GOT3 (cell line): ENCODE measurements at regions not wholly inside any gene's neighbourhood (a gene's known extent, or its start where the extent isn't known, plus 50 kb on each side); places are given as distances from the start of the nearest gene placed in this dataset.

Source experiments
- DNase-seq: peaks from one replicate; lab custom pipeline; 2025; ENCODE audit warnings: mixed read lengths; lab: John Stamatoyannopoulos, UW

DNA sequence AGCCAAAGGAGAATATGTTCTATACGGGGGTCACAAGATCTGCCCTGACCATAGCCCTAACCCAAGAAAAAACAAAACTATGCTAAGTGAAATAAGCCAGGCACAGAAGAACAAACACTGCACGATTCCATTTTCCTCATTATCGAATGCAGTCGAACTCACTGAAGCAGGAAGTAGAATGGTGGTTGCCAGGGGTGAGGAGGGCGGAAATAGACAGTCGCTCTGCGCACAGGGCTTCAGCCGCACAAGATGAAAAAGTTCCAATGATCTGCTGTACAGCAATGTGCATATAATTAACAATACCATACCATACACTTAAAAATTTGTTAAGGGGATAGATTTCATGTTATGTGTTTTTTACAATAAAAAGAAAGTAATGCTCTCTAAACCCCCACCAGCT, 257.7 kb downstream of the TXNL1 start:
- no peak for DNase-seq

DNA sequence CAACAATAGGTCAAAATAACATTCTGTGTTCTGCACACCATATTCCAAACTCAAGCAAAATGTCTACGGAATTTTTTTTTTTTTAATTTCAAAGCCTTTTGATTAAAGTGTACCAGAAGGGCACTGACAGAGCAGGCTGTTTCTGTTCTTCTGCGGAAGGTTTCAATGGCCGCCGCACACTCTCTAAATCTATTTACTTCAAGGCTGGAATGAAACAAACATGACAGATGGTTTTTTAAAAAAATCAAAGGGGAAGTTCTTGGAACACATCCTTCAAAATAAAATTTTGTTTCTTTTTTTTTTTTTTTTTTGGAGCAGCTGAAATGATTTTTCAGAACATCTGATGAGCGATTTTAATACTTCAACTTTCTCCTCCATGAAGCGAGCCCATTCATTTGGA, 259.1 kb downstream of the TXNL1 start:
- no peak for DNase-seq

DNA sequence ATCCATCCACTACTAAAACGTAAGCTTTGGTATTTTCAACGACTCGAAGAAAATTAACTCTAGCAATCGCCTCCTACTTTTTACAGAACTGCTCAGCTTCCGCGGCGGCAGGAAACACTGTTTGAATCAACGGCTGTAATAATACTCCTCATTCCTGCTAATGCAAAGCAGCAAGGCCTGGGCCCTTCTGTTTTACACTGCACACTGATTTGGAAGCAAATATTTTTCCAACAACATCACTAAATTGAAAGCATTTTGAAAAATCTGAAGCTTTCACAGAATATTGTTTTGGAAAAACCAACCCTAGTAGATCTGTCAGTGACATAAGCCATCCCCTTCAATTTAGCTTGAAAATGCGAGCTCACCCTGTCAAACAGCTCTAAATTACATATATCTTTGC, 261.2 kb downstream of the TXNL1 start:
- DNase-seq, result no peak

DNA sequence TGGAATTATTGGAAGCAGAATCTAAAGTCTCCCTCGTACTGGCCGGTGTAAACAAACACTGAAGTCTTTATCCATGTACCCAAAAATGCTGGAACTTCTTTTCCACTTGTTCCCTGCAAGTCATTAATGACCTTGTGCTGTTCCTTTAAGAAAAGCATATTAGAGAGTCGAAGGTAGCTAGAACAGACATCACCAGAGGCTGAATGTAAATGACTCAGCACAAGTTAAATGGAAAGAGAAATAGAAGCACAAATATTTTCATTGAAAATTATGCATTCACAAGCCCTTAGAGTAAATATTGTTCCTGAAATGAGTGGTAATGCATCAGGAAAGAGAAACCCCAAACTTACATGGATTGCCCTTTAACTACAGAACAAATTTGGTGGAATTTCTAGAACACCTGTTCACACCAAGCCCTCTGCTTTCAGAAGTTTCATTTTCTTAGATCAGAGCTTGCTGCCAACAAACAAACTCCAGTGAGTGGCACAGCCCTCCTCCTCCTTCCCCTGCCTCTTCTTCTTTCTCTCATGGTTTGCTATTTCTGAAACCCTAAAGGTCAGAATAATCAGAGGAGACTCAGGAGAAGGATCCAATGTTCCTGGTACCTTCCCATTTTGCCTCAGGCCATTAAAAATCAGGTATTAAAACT, 264.3 kb downstream of the TXNL1 start:
- no peak for DNase-seq

DNA sequence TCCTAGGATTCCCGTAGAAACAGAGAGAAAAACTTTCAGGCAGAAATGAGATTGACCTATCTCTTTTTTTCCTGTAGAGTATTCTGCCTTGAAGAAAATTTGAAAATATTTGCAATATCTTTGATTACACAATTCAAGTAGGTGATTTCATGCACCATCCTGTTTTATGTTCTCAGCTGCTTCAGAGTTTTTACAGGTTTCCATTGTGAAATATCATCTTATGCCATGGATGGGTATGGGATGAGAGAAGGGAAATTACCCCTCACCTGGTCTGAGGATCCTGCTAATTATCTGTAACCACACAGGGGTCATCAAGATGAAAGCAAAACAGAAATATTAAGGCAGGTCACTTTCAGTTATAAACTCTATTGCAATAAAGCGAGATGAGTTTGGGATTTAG, 264.8 kb downstream of the TXNL1 start:
- DNase-seq, result no peak

DNA sequence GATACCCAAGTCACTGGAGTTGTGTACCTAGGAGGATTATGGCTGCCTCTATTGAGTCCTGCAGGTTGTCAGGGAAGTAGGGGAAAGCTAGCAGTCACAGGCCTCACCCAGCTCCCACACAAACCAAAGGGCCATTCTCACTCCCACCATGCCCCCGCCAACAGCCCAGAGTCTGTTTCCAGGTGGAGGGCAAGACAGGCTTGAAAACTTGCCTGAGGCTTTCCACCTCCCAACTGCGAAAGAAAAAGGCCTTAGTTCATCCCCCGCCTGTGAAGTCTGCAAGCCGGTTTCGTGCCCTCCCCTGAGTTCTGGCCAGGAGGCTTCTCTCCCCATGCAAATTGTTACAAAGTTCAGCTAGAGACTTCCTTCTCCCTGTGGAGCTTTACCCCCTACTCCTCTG, 270.3 kb downstream of the TXNL1 start:
- no peak for DNase-seq

DNA sequence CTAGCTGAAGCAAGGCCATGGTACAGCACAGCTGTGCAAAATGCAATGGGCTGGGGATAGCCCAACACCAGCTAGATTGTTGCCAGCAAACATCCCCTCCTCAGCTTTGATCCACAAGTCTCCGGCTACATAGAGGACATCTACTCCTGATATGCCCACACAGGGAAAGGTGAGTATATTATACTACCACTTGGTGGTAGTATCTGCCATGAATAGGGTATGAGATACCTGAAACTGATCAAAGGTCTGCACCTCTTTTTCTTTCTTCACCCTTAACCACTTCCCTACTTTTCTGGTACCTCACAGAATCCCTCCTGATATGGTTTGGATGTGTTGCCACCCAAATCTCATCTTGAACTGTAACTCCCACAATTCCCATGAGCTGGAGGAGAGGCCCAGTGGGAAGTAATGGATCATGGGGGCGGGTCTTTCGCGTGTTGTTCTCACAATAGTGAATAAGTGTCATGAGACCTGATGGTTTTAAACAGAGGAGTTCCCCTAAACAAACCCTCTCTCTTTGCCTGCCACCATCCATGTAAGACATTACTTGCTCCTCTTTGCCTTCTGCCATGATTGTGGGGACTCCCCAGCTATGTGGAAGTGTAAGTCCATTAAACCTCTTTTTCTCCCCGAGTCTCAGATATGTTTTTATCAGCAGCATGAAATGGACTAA, 279.6 kb downstream of the TXNL1 start:
- no peak for DNase-seq

DNA sequence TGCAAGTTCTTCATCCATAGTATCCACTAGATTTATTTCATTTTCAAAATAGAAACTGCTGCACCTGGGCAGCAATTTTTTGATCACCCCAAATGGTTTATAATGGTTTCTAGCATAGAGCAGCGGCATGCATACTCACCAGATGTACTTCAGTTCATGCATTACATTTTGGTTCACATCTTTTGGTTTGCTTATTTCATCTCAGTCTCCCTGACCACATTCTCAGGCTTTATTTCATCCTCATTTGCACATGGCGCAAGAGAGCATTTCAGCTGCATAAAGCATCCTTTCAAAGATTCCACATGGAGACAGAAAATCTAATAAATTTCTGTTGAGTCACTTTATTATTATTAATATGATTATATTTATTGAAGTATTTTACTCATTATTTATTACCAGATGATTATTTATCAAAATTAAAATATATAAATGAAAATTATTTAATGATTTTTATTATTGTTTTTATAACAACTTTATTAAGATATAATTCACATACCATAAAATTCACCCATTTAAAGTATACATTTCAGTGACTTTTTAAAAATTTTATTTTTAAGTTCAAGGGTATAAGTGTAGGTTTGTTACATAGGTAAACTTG, 284.6 kb downstream of the TXNL1 start:
- no peak for DNase-seq

DNA sequence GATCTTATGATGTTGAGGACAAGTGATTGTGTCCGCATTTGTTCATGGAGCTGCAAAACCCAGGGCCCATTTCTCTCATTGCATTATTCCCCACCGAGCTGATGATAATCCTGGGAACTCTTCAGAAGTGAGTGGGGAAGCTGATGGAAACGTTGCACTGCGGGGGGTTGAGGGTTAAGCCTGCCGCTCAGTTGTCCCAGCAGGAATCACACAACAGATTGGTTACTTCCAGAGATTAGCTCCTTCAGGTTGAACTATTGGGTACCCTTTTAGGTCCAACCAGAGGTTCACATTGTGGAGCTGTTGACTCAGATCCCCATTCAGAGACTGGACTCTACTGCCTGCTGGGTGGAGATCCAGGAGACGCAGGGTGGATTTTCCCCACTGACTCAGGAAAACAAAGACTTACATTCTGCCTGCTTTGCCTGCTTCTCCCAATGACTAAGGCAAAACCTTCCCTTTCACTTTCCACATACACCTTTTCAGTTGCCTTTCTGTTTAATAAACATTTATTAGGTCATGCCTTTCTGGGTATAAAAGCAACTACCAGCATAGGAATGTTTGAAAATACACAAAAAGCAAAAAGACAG, 286.4 kb downstream of the TXNL1 start:
- DNase-seq, result no peak

DNA sequence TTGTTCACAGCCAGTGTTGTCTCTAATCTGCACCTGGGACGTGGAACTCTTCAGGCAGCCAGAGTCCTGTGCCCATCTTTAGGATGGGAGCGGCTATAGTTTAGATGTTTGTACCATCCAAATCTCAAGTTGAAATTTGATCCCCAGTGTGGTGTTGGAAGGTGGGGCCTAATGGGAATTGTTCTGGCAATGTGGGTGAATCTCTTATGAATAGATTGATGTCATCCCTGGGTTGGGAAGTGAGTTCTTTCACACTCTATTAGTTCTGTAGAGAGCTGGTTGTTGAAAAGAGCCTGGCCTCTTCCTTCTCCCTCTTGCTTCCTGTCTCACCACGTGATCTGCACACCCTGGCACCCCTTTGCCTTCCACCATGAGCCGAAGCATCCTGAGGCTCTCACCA, 300.9 kb downstream of the TXNL1 start:
- DNase-seq, result no peak

DNA sequence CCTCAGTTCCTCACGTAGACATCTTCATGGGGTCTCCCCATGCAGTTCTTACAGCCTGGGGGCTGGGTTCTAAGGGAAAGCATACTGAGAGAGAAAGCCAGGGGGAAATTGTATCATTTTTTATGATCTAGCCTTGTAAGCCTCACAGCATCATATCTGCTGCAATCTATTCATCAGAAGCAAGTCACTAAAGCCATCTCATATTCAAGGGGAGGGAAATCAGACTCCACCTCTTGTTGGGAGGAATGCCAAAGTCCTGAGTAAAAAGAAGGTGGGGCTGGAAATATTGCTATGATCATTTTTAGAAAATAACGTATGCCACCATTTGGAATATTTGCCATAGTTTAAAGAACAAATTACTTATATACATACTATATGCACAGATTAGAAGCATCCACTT, 304.6 kb downstream of the TXNL1 start:
- DNase-seq, result no peak

DNA sequence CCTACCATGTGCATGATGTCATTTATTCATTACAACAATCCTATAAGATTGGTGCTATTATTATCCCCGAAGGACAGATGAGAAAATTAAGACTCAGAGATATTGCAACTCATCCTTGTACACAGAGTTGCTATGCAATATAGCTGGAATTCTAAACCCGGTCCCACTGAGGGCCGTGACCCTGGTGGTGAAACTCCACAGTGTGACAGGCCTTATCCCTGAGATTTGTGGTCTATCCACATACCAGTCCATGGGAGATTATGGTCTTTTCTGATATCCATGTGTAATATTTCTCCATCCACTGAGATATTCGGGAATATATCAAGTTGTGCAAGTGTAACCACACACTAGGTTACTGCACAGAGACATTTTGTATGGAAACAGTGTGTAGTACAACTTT, 305.2 kb downstream of the TXNL1 start:
- no peak for DNase-seq

DNA sequence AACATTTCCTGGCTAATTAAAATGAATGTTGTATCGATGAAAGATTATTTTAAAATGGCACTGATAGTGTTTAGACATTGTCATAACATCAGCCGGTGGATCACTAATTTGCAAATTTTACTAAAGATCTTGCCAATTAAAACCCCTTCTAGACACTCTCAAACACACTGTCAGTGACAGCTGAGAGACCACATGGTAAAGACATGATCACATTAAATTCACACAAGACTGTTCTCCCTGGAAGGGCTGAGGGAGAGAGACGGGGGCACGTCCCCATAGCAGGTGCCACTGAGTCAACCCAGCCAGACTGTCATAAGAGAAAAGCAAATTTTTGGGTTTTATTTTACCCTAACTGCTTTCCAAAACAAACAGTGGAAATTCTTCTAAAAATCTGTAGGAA, 306.0 kb downstream of the TXNL1 start:
- DNase-seq, result no peak

DNA sequence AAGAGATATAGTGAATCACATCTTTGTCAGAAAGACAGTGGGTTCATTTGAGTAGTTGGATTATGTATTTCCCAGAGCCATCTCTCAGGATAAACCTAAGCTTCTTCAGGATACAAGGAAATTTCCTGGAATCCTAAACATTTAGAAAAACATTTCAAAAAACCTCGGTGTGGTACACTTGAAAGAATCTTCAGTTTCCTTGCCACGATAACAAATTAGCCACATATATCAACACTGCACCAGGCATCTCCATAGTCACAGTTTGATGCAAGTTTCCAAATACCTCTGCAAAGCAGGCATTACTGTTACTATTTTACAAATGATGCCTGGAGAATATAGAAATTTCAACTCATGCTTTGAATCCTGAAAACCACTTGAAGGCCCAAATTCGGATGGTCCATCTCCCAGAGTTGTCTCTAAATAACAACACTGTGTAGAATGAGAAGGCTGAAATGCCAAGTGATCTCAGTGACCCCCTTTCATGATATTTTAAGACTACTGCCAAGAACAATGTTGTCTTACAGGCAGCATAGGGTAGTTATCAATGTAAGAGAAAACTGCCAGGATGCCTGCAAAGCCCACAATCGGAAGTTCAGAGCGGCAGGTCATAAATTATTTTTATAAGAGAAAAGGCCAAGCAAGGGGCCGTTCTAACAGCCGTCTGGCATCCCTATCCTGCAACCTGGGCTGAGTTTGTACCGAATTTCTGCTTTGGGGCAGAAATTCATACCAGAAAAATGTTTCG, 307.9 kb downstream of the TXNL1 start:
- no peak for DNase-seq

DNA sequence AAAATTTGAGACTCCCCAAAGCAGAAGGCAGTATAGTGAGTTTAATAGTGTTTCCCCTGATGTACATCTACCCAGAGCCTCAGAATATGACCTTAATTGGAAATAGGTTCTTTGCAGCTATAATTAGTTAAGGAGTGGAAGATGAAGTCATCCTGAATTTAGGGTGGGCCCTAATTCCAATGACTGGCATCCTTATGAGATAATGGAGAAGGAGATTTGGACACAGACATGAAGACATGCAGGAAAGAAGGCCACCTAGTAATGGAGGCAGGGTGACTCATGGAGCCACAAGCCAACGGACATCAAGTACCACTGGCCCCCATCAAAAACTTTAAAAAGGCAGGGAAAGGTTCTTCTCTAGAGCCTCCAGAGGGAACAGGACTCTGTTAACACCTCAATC, 308.9 kb downstream of the TXNL1 start:
- DNase-seq, result no peak

DNA sequence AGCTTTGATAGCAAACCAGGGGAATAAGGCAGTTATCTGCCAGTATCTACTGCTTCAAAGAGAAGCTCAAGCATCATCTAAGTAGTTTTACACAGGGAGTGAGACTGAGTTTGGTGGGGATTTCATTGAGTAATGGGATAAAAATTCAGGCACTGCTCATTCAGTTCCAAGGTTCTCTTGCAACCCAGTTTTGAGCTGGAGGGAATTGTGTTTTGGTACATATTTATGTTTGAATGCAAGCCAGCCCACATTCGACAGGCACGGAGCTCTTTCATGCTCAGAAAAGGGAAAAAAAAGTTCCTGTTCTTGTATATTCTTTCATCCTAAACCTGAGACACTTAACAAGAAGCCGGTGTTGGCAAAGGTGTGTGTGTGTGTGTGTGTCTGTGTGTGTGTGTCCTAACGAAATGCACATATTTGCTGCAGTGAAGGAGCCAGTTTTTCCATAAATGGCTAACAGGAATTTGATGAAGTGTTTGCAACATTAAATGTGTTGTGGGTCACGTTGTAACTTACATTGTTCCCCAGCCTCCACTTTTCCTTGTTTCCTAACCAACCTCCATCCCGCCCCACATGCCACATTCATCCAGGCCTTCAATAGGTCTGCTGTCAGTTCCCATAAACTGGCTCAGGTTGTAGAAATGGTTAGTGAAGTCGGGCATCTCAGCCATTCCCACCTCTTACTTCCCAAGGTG, 311.1 kb downstream of the TXNL1 start:
- no peak for DNase-seq

DNA sequence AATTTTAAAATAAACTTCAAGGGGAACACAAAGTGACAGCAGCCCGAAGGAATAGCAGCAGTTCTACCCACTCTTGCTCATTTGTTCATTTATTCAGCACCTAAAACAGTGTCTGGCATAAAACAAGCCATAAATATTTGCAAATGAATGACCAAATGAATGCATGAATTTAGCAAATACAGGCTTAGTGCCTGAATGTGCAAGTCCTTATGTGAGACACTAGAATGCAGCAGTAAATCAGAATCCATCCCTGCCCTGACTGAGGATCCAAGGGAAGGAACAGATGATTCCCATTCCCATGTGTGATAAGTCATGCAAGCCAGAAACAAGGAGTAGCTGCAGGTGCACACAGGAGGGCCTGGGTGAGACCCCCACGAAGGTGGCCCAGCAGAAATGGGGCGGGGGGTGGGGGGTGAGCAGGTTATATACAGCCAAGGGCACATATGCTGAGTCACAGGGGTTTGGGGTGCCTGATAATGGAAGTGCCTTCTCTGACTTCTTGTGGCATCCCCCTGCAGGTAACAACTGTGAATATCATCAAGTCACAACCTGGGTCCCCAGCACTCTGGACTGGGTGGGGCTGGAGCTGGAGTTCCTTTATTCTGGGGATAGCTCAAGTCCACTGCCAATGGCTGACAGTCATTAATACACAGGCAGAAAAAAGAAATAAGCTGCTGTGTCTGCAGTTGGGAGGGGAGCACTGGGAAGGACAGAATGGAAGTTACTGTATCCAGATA, 311.9 kb downstream of the TXNL1 start:
- no peak for DNase-seq

DNA sequence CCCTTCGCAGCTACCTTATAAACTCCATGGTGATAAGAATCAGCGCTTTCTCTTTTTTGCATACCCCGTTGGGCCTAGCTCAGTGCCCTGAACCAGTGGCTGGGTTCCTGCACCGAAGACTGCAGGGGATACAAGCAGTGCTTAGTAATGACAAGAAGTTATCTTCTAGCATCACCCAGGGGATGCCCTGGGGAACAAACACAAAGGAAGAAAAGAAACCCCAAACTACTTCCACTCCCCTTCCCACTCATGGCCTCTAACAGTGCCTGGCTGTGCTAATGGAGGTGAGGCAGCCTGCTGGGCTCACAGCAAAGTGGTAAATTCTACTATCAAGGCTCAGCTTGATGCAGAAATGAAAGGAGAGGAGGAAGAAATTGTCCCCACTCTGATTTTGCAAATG, 314.7 kb downstream of the TXNL1 start:
- DNase-seq, result no peak

DNA sequence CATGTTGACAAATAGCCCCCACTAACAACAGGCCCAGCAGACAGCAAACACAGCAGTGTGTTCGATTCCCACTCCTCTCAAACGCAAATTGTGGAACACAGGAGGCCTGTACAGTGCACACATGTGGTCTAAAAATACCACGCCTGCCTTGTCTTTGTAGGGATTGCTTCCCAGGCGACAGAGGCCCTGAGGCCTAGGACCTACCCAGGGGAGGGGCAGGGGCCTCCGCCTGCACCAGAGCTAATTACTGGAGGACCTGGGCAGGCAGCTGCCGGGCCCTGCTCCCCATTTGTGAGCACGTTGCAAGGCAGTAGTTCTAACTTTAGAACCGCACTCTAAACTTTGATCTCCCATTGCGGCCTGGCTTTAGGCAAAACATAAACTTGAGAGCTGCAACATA, 316.0 kb downstream of the TXNL1 start:
- DNase-seq, result no peak

DNA sequence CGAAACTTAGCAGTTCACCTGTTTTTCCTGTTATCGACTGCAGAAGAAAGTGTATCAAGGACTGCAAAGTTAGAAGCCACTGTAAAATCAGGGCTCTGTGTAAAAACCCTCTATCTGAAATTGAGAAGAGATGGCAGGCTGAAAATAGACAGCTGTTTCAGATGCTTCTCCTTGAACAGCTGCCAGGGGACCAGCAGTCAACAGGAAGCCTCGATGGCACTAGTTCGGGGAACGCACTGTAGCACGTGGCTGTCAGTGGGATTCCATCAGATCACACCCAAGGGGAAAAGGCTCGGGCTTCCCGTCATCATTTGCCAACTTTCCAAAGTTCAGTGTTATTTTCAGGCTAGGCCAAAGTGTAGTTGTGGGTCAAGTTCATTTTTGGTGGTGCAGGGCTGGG, 316.9 kb downstream of the TXNL1 start:
- DNase-seq, result no peak

DNA sequence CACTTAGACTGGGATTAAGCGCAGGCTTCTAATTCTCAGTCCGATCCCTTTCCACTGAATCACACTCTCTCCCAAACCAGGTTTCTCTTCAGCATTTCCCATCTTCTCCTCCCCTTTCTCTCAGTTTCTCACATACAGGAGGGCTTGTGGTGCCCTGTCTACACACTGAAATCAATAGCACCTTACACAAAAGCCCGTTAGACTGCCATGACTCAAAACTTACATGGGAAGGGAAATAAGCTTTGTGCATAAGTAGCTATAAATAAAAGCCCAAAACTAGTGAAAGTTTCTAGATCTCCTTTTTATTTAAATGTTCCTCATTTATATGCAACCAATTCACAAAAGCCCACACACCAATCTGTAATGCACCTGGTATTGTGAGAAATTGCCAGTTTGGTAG, 318.4 kb downstream of the TXNL1 start:
- DNase-seq, result no peak
